ENCODE measurements at regions not wholly inside any gene's neighbourhood (a gene's known extent, or its start where the extent isn't known, plus 50 kb on each side); places are given as distances from the start of the nearest gene placed in this dataset.
"Not testable (repeated sequence)": the region's sequence is repeated elsewhere in the genome, so short reads cannot be mapped to it uniquely, and the experiment has no call there.

DNA sequence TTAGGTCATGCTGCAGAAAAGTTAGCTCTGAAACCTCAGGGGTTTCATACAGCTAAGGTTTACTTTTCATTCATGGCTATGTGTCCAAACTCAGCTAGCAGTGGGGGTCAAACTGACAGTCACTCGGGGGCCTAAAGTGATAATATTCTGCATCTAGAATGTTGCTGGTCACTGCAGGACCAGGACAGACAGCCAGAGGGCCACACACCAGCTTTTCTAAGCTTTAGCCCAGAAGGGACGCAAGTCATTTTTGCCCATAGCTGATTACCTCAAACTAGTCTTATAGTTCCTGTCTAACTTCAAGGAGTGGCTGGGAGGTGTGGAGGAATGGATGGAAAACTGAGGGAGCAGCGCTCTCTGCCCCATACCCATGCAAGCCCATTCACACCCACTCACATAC, 163.0 kb upstream of the NLRP1 start:
- DNase-seq (ENCODE audit: low read depth): no peak

DNA sequence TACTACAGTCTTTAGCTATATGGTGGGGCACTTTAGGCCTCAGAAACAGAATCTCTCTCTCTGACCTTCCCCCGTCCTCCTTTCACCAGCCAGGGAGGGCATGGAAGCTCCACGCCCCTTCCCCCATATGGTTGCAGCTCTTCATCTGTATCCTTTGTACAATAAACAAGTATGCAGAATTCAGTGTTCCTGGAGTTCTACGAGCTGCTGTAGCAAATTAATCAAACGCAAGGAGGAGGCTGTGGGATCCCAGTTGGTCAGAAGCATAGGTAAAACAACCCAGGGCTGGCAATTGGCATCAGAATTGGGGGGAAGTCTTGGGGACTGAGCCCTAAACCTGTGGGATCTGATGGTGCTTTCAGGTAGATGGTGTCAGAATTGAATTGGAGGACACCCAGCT, 163.7 kb upstream of the NLRP1 start:
- DNase-seq (ENCODE audit: low read depth): no peak

GRCh38 chr17:5753421-5753820, 169.1 kb upstream of the NLRP1 start:
- DNase-seq (ENCODE audit: low read depth): no peak

GRCh38 chr17:5757314-5757907, 173.1 kb upstream of the NLRP1 start:
- no peak for DNase-seq (ENCODE audit: low read depth)

DNA sequence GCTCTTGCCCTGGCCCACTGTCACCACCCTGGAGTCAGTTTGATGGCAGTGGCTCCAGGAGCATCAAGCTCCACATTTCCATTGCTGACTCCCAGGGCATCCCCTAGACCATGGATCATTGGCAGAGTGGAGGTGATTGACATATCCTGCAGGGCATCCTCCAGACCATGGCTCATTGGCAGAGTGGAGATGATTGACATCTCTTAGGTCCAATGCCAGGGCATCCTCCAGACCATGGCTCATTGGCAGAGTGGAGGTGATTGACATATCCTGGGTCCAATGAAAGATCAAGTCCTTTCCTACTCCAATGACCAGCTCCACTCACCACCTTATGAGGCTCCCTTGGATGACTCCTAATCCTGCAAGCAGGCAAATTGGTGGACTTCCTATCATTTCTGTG, 174.3 kb upstream of the NLRP1 start:
- no peak for DNase-seq (ENCODE audit: low read depth)

DNA sequence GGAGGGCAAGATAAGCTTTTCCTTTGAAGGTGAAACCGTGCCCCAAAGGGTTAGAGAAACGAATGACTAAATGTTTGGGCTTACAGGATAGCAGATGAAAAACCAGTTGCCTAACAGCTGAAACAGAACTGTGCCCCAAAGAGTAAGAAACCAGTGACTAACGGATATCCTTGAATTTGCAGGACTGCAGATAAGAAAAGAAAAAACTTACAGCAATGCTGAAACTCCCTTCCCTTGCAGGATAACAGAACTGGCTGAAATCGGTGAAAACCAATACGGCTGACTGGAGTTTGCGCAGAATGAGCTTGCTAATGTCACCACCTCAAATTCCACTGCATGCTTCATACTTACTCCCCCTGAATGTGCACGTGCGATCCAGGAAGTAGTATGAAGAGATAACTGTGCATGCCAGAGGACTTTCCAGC, 175.2 kb upstream of the NLRP1 start:
- no peak for DNase-seq (ENCODE audit: low read depth)

GRCh38 chr17:5762191-5762590, 177.9 kb upstream of the NLRP1 start:
- DNase-seq (ENCODE audit: low read depth): no peak

DNA sequence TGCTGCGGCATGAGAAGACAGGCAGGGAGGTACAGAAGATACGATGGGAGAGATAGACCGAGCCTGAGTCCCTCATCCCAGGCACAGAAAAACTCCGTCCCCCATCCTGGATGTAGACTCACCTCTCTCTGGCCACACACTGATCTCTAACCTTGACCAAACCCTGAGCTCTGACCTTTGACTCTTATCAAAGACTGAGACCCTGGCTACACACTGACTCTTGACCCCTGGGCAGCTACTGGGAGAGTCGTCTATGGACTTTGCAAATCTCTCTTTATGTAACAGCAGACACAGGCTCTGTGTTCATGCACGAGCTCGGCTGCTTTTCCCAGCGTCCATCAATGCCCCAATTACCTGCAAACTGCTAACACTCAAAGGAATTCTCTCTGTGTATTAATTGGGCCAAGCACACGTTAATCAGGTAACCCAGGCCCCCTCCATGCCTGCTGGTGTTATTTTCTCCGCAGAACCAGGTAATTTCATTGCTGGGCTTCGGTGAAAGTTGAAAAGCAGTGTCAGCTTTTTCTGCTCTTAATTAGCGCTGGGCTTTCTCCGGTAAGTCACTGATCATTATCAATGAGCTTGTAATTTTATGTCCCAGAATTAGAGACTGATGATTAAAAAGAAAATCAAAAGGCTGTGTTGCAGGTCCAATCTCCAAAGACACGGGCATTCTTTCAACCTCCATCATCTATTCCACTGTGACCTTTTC, 179.4 kb upstream of the NLRP1 start:
- no peak for DNase-seq (ENCODE audit: low read depth)

- no peak for DNase-seq (ENCODE audit: low read depth)
Measured at GRCh38 chr17:5769593-5770354, 185.5 kb upstream of the NLRP1 start.

GRCh38 chr17:5770441-5771270, 186.3 kb upstream of the NLRP1 start:
- no peak for DNase-seq (ENCODE audit: low read depth)

DNA sequence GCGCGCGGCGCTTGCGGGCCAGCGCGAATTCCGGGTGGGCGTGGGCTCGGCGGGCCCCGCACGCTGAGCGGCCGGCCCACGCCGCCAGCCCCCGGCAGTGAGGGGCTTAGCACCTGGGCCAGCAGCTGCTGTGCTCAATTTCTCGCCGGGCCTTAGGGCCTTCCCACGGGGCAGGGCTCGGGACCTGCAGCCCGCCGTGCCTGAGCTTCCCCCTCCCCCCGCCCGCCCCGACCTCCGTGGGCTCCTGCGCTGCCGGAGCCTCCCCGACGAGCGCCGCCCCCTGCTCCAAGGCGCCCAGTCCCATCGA, 186.9 kb upstream of the NLRP1 start:
- DNase-seq (ENCODE audit: low read depth): not testable (repeated sequence)

- not testable (repeated sequence) for DNase-seq (ENCODE audit: low read depth)
Measured at GRCh38 chr17:5772017-5772416, 187.7 kb upstream of the NLRP1 start.

- no peak for DNase-seq (ENCODE audit: low read depth)
Measured at GRCh38 chr17:5772720-5773119, 188.4 kb upstream of the NLRP1 start.

- no peak for DNase-seq (ENCODE audit: low read depth)
Measured at GRCh38 chr17:5773816-5774360, 189.6 kb upstream of the NLRP1 start.

DNA sequence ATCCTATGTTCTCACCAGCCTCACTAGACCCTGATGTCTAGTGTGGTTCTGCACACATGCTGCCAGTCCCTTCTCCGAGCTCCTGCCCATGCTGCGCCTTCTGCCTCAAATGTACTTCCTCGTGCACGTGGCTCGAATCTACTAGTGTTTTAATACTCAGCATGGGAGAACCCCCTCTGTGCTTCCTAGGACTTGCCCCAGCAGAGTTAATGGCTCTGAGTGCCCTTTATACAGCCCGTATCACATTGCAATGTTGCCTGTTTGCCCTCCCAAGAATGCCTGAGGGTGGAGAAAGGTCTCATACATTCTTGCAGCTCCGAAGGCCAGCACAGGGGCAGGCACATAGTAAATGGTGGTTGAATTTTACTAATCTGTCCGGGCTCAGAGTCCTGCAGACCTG, 190.8 kb upstream of the NLRP1 start:
- DNase-seq (ENCODE audit: low read depth): no peak

DNA sequence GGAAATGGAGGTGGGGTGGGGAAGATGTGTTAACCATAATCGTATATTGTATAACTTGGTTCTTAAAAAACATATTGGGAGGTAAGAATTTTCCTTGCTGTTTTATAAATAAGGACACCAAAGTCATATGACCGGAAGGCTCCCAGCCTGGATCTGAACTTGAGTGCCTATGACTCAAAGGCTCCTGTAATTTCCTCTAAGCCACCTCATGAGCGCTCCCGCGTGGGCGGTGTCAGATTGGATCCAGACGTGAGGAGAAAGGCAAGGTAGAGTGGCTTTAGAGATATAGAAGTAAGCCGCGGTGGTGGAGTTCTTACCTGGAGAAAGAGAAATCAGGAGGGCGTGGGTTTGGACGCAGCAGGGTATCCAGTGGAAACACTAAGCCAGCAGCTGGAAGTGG, 196.2 kb upstream of the NLRP1 start:
- DNase-seq (ENCODE audit: low read depth): no peak

DNA sequence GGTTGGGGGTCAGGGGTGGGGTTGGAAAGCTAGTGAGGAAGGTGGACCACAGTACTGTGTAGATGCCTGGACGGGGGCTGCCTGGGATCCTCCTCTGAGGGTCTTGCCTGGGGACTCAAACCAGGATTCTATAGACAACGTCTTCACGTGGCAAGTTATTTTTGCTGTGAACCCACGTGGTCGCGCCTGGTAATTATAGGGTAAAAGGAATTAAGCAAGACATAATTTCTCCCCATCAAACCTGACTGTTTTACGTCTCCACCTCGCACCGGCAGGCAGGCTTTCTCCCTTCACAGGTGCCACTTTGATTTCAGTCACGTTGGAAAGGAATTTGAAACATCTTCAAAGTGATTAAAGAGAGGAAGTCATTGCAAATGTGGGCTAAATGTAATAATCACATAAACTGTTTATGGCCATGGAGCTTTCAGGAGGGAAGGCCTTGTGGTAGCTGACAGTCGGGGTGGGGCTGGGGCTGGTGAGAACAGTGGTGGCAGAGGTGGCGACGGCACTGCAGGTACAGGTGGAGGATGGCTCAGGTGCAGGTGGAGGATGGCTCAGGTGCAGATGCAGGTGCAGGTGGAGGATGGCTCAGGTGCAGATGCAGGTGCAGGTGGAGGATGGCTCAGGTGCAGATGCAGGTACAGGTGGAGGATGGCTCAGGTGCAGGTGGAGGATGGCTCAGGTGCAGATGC, 197.1 kb upstream of the NLRP1 start:
- DNase-seq (ENCODE audit: low read depth): no peak

GRCh38 chr17:5783269-5783668, 199.0 kb upstream of the NLRP1 start:
- no peak for DNase-seq (ENCODE audit: low read depth)

- no peak for DNase-seq (ENCODE audit: low read depth)
Measured at GRCh38 chr17:5783851-5784250, 199.5 kb upstream of the NLRP1 start.

DNA sequence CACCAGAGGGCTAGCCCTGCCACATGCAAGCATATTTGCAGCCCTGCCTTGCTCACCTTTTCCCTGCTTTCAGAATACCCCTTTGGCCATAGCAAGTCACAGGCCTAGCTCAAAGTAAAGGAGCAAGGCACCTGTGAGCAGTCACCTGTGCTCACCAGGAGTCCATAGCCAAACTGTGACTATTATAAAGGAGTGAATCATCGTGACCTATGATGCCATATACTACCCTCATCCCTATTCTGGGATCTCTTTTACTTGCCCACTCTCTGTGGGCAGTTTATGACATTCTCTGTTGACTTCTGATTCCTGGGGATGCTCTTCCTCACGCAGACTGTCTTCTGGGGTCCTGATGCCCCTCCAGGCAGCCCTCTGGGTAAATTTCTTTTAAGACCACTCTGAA, 200.5 kb upstream of the NLRP1 start:
- no peak for DNase-seq (ENCODE audit: low read depth)

GRCh38 chr17:5785338-5785737, 201.0 kb upstream of the NLRP1 start:
- DNase-seq (ENCODE audit: low read depth): no peak
